Fibroblast of skin of left biceps (primary cell): ENCODE measurements at regions not wholly inside any gene's neighbourhood (a gene's known extent, or its start where the extent isn't known, plus 50 kb on each side); places are given as distances from the start of the nearest gene placed in this dataset.

Source experiments
- DNase-seq, 2 experiments: peaks; one replicate each; pipeline ENCODE4 v3.0.0-alpha.2; 2013; ENCODE audit warnings: low read depth in 2 of 2

GRCh38 chr2:100192825-100193224 is 50.4 kb upstream of the AFF3 start:
- DNase-seq, result no peak

GRCh38 chr2:100192300-100192699 is 49.9 kb upstream of the AFF3 start:
- DNase-seq, result no peak
